Right renal cortex interstitium (tissue), 3 donors: ENCODE measurements at regions not wholly inside any gene's neighbourhood (a gene's known extent, or its start where the extent isn't known, plus 50 kb on each side); places are given as distances from the start of the nearest gene placed in this dataset.
"Not testable (repeated sequence)": the region's sequence is repeated elsewhere in the genome, so short reads cannot be mapped to it uniquely, and the experiment has no call there.

Experiments
- DNase-seq, 3 donors: peaks; one replicate each; pipeline ENCODE4 v3.0.0-alpha.2; 2013; ENCODE audit warnings: low read depth in 3 of 3, low spot score in 2 of 3

GRCh38 chr13:61215601-61216000 lies 200.0 kb downstream of the PCDH20 start:
- no peak for DNase-seq

- DNase-seq = no peak
Measured at GRCh38 chr13:61215116-61215515, 200.5 kb downstream of the PCDH20 start.

DNA sequence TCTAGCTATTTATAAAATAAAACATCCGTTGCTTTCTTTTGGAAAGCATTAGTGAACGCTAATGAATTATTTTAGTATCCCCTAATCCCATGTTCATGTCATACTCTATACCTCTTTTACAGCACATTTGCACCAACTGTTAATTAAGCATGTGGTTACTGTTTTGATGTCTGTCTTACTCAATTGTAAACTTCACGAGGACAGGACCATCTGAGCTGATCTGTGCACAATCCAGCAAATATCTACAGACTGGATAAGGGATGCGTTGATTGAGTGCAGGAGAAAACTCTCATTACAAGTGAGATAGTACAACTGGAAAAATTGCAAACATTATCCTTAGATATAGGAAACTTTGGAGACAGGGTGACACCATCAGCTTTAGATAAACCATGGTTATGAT lies 201.1 kb downstream of the PCDH20 start:
- no peak for DNase-seq

DNA sequence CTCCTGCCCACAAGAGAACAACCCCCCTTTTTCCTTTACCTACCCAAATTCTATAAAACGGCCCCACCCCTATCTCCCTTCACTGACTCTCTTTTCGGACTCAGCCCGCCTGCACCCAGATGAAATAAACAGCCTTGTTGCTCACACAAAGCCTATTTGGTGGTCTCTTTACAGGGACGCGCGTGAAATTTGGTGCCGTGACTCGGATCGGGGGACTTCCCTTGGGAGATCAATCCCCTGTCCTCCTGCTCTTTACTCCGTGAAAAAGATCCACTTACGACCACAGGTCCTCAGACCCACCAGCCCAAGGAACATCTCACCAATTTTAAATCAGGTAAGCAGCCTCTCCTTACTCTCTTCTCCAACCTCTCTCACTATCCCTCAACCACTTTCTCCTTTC lies 209.8 kb downstream of the PCDH20 start:
- DNase-seq = not testable (repeated sequence)

- DNase-seq = no peak
Measured at GRCh38 chr13:61204025-61204424, 211.6 kb downstream of the PCDH20 start.

DNA sequence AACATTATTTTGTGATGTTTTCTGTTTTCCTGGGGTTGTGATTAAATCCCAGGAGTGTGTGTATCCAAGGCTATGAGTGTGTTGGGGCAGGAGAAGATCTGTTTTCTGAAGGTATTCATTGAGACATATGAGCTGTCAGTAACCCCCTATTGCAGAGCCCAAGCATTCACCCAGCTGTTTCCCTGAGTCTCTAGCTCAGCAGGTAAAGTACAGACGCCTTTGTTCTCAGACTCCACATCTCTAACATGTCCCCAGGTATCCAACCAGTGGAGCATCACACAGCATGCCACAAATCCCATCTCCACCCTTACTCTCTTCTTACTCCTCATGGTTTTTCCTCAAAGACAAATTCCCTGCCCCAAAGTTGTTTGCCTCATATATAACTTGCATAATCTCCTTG lies 213.6 kb downstream of the PCDH20 start:
- no peak for DNase-seq

DNA sequence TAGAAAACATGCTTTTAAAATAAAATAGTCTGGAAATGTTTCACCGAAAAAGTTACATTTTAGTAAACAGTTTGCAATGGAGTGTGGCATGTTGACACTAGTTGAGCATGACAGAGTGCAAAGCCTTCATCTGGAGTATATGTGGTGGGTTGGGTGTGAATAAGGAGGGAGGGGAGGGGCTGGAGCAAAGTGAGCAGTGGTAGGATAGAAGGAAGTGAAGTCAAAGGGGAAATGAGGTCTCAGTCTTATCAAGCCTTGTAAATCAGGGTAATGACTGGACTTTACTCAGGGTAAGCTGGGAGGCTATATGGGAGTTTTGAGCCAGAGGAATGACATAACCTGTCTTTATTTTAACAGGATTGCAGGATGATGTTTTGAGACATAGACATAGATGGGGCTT lies 222.8 kb downstream of the PCDH20 start:
- DNase-seq = no peak

DNA sequence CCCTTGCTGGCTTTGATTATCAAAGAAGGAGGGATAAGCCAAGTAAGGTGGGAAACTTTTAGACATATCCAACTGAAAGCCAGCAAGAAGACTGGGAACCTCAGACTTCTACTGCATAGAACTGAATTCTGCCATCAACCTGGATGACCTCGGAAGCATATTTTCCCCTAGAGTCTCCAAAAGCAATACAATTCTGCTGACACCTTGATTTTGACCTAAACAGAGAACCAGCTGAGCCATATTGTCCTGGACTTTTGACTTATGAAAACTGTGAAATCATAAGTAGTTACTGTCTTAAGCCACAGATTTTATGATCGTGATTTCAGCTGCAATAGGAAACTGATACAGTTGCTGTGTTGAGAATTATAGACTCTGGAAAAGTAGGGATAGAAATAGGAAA lies 227.6 kb downstream of the PCDH20 start:
- no peak for DNase-seq

DNA sequence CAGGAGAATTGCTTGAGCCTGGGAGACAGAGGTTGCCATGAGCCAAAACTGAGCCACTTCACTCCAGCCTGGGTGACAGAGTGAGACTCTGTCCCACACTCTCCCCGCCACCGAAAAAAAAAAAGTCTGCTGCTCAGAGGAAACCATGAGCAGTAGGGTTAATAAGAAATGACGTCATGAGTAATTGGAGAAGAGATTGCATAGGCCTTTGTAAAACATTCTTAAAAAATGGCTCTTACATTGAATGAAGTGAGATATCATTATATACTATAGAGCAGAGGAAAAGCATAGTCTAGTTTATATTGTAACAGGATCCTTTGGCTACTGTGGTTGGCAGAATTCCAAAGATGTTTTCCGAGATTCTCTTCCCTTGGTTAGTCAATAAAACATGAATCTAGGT lies 228.2 kb downstream of the PCDH20 start:
- DNase-seq = no peak

GRCh38 chr13:61183670-61184069 lies 232.0 kb downstream of the PCDH20 start:
- no peak for DNase-seq

DNA sequence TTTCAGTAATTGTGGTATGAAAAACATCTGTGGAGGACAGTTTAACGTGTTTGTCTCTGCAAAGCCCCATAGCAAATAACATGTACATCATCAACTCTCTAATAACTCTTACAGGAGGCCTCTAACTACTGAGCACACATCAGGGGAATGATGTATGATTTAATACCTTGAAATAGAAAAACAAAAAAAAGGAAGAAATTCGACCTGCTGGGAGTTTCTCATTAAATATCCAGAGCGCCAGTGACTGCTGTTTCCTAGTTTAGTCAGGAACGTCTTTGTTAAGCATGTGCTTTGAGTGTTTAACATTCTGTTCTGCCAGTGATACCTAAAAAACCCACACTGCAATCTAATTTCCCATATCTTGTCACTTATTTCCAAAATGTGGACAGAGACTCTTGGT lies 235.4 kb downstream of the PCDH20 start:
- peak in 1 of 3 donors; percentile 10 for DNase-seq

DNA sequence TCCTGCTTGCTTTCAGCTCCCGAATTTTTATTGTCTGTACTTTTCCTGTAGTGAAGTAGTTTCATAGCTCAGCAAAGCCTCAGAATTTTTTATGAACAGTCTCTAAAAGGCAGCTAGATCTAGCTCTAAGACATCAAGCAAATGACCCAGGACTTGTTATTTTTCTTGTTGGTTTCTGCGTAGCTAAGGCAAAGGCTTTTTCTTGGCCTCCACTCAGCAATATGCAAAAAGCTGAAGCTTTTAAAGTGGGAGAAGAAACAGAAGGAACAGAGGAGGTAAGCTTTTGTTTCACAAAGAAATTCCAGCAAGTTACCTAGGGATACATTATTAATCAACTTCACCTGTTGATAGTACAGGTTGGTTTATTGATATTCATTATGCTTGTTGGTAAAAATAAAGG lies 235.9 kb downstream of the PCDH20 start:
- DNase-seq = peak in 2 of 3 donors; percentile 12 to 36

- no peak for DNase-seq
Measured at GRCh38 chr13:61170856-61171255, 244.8 kb downstream of the PCDH20 start.

- DNase-seq = no peak
Measured at GRCh38 chr13:61162636-61163035, 253.0 kb downstream of the PCDH20 start.

- DNase-seq = no peak
Measured at GRCh38 chr13:61162106-61162505, 253.5 kb downstream of the PCDH20 start.

GRCh38 chr13:61156753-61157152 lies 258.9 kb downstream of the PCDH20 start:
- DNase-seq = no peak

GRCh38 chr13:61151062-61151461 lies 264.6 kb downstream of the PCDH20 start:
- no peak for DNase-seq

DNA sequence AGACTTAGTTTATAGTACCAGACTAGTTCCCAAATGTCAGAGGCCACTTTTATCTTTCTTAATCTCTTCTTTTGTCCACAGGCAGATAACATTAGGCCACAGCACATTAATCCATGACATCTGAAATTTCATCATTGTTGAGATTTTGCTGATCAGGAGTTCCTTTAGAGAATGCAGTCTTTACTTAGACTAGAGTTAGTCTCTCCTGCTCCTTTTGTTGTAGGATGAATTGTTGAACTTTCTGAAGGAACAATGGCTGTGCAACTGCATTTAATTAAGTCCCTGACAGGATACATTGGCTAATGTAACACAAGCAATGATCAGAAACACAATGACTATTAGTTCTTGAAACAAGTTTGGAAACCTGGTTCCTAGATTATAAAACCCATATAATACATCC lies 266.3 kb downstream of the PCDH20 start:
- DNase-seq = no peak

DNA sequence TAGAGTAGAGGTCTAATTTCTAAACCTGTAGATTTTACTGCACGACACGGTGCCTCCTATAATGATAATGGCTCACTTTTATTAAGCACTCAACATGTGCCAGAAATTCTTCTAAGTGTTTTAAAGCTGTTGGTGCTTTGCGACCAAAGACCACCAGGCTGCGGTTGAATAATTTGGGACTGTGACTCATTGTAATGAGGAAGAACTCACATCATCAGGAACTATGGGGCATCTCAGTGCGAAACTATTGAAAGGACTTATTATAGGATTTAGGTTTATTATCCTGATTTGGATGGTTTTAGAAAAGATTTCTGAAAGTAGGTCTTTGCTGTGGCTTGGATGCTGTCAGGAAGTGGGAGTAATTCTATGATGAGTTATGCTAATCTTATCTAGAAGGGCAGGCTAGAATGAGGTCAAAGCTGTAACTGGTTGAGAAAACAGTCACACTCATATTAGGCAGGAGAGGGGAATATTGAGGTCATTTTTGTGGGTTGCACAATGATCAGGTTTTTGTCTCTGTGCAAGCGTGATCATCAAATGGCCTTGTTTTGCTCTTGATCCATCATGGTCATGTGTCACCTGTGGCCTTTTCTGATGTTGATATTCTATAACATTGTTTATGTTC lies 266.8 kb downstream of the PCDH20 start:
- DNase-seq = no peak

GRCh38 chr13:61148211-61148610 lies 267.4 kb downstream of the PCDH20 start:
- no peak for DNase-seq

DNA sequence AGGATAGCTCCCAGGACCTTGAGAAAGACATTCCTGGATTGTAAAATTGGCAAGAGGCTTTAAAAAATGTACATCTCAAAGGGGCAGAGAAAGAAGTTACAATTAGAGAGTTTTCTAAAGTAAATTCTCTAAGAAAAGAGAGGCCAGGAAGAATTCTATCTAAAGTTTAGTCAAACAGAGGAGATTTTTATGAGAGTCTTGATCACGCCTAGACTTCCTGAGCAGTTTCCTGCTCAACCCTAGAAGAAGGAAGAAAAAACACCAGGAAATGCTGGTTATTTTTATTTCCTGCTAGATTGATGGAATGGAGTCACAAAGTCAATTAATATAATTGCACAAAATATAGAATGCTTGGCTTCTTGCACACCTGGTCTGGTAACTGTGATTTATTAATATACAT lies 269.1 kb downstream of the PCDH20 start:
- no peak for DNase-seq

- no peak for DNase-seq
Measured at GRCh38 chr13:61146158-61146557, 269.5 kb downstream of the PCDH20 start.
